GM21360 (cell line): ENCODE measurements at regions not wholly inside any gene's neighbourhood (a gene's known extent, or its start where the extent isn't known, plus 50 kb on each side); places are given as distances from the start of the nearest gene placed in this dataset.

Experiments used
- ATAC-seq: cut with Tn5 transposase; IDR thresholded peaks from one replicate; pipeline ENCODE4 v1.9.1; 2021; ENCODE audit warnings: mild to moderate bottlenecking, moderate library complexity; ENCODE audit not compliant: unreplicated experiment

- no peak for ATAC-seq
Observed at GRCh38 chr15:88403351-88403791, 63.8 kb downstream of the MRPL46 start.

DNA sequence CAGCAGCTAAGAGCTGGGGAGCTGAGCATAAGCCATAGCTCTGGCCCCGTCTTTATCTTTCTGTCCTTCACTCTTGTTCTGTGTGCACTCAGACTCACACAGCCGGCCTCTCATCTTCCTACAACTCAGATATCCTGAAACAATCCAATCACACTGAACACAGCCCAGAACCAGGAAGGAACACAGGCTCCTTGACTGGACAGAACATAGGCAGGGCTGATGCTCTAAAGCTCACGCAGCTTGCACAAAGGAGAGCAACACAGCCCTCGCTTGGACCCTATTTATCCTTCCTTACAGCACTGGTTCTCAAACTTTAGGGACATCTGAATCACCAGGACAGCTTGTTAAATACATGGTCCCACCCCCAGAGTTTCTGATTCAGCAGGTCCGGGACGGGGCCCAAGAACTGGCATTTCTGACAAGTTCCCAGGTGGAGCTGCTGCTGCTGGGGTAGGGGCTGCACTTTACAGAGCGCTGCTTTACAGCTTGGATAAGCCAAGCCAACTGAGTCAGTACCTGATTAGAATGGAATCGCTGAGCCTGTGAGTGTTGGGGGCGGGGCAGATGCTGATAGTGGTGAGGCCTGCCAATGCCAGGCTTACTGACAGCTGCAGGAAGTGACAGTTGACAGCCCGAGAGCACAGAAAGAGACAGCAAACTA is 65.1 kb downstream of the MRPL46 start:
- no peak for ATAC-seq

- ATAC-seq = no peak
Observed at GRCh38 chr15:88401251-88401995, 65.8 kb downstream of the MRPL46 start.

GRCh38 chr15:88400591-88401250 is 66.5 kb downstream of the MRPL46 start:
- ATAC-seq = no peak

DNA sequence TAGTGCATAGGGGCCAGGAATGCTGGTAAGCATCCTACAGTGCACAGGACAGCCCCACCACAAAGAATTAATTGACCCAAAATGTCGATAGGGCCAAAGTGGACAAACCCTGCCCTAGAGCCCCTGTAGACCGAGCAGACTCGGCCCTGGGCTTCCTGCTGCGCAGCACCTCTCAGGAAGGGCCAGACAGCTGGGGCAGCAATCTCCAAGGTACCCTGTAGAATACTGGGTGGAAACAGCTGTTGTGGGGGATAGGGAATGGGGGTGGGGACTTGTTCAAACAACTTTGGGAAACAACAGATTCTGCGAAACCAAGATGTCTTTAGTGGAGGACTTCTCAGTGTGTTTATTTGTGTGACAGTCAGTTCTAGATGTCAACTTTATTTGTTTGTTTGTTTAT is 67.1 kb downstream of the MRPL46 start:
- ATAC-seq = no peak

DNA sequence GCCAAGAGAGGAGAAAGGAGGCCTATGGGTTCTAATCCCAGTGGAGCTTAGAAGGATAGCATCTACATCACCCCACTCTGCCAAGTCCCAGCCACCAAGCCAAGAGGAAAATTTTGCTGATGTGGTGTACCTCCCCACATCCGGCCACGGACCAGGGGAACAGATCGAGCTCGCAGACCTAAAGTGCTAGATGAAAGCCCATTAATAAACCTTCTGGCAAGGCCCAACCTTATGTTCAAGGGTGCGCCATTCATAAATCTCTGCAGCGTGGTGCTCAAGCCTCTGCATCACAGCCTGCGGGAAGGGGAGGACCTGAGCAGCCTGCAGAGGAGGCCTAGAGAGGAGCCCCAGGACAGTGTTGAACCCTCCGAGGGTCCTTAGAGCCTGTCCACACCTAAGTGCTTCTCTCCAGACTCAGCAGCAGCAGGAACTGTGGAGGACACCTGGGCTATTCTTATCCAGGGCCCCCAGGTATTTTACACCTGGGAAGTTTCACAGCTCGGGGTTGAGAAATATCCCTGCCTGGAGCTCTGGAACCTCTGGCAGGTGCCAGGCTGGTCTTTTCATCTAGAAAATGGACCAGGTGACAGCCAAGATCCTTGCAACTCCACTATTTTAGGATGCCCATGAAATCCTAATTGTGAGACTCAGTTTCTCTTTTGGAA is 68.0 kb downstream of the MRPL46 start:
- no peak for ATAC-seq

GRCh38 chr15:88398011-88398410 is 69.2 kb downstream of the MRPL46 start:
- no peak for ATAC-seq

- ATAC-seq = no peak
Observed at GRCh38 chr15:88397506-88397905, 69.7 kb downstream of the MRPL46 start.

GRCh38 chr15:88395872-88396781 is 71.1 kb downstream of the MRPL46 start:
- ATAC-seq = no peak

- no peak for ATAC-seq
Observed at GRCh38 chr15:88395241-88395640, 71.9 kb downstream of the MRPL46 start.

DNA sequence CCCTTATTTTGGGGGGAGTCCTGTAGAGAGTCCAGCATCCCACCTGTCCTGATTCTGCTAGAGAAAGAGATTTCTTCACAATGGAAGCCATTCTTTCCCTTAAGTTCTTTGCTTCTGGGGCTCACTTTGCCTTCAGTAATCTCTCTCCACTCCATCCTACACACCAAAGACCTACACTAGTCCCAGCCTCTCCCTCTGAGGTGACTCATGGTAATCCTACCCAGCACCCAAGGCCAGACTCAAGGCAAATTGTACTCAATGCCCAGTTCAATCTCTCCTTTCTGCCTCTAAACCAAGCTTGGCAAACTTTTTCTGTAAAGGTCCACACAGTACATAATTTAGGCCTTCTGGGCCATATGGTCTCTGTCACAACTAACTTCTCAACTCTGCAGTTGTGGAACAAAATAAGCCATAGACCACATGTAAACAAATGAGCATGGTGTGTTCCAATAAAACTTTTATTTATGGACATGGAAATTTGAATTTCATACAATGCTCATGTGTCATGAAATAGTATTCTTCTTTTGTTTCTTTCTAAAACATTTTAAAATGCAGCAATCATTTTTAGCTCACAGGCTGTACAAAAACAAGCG is 72.5 kb downstream of the MRPL46 start:
- no peak for ATAC-seq

DNA sequence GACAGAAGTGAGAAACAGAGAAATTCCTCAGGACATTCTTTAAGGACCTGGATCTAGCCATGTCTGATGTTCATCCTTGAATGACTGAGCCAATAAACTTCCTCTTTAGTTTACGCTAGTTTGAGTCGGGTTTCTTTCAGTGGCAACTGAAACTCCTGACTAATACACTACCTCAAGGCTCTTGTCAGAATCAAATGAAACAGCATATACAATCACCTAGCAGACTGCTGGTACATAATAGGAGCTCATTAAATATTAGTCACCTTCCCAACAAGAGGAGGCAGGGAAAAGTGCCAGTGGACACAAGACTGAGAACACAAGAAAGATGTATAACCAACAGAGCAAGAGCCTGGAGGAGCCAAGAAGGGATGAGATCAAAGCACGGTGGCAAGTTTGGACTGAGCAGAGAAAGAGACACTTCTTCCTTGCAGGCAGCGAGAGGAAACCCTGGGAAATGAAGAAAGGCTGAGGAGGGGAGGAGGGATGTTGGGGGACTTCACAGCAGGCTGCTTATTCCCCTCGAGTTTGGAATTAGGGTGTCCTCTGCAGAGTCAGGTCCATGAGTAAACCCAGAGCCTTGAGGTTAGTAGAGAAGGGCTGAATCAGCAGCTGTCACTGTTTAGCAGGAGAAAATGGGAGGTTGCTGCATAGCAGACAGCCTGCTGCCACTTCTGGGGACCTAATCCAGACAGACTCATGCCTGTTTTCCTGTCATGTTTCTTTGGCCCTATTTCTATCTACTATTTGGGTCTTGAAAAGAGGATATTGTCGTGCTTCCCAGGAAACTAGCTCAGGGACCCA is 73.3 kb downstream of the MRPL46 start:
- ATAC-seq = no peak

DNA sequence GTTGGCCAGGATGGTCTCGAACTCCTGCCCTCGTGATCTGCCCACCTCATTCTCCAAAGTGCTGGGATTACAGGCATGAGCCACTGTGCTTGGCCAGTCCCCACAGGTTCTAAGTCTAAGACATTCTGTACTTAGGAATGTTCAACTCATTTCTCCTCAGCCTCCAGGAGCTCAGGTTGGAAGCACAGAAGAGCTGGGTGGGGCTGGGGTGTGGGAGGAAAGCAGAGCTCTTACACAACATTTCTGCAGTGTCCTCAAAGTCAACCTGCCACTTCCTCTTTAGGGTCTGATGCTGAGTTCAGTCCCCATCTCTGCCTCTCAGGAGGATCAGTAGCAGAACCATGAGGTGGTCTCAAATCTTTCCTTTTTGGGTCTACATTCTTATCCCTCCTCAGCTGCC is 75.5 kb downstream of the MRPL46 start:
- ATAC-seq = no peak

DNA sequence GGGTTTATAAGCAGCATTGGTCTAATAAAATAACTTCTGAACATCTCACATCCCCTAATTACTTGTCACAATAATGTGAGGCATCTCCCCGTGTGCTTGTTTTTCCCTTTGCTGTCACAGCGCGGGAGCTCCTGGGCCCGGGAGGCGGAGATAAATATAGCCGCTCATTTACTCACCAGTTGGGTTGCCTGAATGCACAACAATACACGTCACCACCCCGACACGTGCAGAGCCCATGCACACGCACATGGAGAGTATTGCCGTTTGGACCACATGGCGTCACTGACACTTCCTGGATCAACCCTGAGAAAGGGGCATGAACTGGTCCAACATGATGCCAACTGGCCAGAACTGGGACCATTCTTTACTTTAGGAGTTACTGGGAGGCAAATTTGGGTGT is 76.2 kb downstream of the MRPL46 start:
- ATAC-seq = no peak

- ATAC-seq = no peak
Observed at GRCh38 chr15:88390164-88390901, 76.9 kb downstream of the MRPL46 start.

DNA sequence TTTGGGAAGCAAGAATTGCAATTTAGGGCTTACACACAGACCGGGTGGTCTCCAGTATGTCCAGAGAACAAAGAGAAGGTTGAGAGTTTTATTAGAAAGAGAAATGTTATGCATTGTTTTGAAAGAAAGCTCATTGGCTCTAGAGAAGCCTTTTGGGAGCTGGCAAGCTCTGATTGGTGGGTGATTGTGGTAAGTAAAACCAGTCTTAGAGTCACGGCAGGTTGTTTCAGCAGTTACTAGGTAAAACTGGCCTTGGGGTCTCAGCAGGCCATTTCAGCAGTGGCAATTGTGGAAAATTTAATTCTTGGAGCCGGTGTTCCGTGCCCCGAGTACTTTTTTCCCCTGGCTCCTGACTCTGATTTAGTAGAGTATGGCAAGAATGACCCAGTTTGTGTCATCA is 78.1 kb downstream of the MRPL46 start:
- ATAC-seq = no peak

DNA sequence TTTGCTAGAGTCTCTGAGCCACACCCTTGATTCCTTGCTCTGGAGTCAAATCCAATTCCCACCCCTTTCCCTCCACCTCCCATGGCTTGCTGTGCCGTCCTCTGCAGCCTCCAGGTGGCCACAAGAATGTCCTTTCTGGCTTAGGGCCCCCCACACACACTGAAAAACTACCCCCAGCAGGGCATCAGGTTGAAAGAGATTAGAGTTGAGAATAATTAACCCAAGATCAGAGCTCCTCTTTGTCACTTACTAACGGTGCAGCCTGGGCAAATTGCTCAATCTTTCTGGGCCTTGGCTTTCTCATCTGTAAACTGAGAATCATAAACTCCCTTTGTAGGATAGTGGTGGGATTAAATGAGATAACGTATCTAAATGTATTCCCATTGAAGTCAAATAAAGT is 78.5 kb downstream of the MRPL46 start:
- ATAC-seq = no peak

GRCh38 chr15:88385078-88385700 is 82.0 kb downstream of the MRPL46 start:
- ATAC-seq = no peak
